Fibroblast of skin of abdomen (primary cell): ENCODE measurements at regions not wholly inside any gene's neighbourhood (a gene's known extent, or its start where the extent isn't known, plus 50 kb on each side); places are given as distances from the start of the nearest gene placed in this dataset.

ENCODE experiments used
- DNase-seq: peaks from one replicate; pipeline ENCODE4 v3.0.0-alpha.2; 2013

- no peak for DNase-seq
Observed at GRCh38 chr21:15327637-15328265, 263.0 kb upstream of the NRIP1 start.

- no peak for DNase-seq
Observed at GRCh38 chr21:15329191-15329590, 264.4 kb upstream of the NRIP1 start.

GRCh38 chr21:15330872-15331271 lies 266.1 kb upstream of the NRIP1 start:
- DNase-seq: no peak

GRCh38 chr21:15332572-15332971 lies 267.8 kb upstream of the NRIP1 start:
- DNase-seq: no peak

- DNase-seq: no peak
Observed at GRCh38 chr21:15333136-15333710, 268.4 kb upstream of the NRIP1 start.

GRCh38 chr21:15333951-15334350 lies 269.2 kb upstream of the NRIP1 start:
- DNase-seq: no peak

- DNase-seq: peak; percentile 69
Observed at GRCh38 chr21:15343066-15343465, 278.3 kb upstream of the NRIP1 start.

- no peak for DNase-seq
Observed at GRCh38 chr21:15352009-15352408, 287.2 kb upstream of the NRIP1 start.

- no peak for DNase-seq
Observed at GRCh38 chr21:15353546-15353945, 288.7 kb upstream of the NRIP1 start.

GRCh38 chr21:15354516-15354915 lies 289.7 kb upstream of the NRIP1 start:
- DNase-seq: no peak

- DNase-seq: no peak
Observed at GRCh38 chr21:15355066-15355465, 290.3 kb upstream of the NRIP1 start.

- no peak for DNase-seq
Observed at GRCh38 chr21:15359251-15359650, 294.5 kb upstream of the NRIP1 start.

- no peak for DNase-seq
Observed at GRCh38 chr21:15362458-15362857, 297.7 kb upstream of the NRIP1 start.

GRCh38 chr21:15363921-15364320 lies 299.1 kb upstream of the NRIP1 start:
- DNase-seq: no peak

- DNase-seq: no peak
Observed at GRCh38 chr21:15365751-15366392, 301.1 kb upstream of the NRIP1 start.

- no peak for DNase-seq
Observed at GRCh38 chr21:15366555-15366954, 301.8 kb upstream of the NRIP1 start.

GRCh38 chr21:15367061-15367626 lies 302.3 kb upstream of the NRIP1 start:
- no peak for DNase-seq

- no peak for DNase-seq
Observed at GRCh38 chr21:15370462-15370975, 305.7 kb upstream of the NRIP1 start.

GRCh38 chr21:15373941-15374340 lies 309.1 kb upstream of the NRIP1 start:
- no peak for DNase-seq

GRCh38 chr21:15379776-15380175 lies 315.0 kb upstream of the NRIP1 start:
- DNase-seq: no peak

GRCh38 chr21:15383588-15383987 lies 318.8 kb upstream of the NRIP1 start:
- no peak for DNase-seq

- DNase-seq: no peak
Observed at GRCh38 chr21:15390049-15390448, 325.2 kb upstream of the NRIP1 start.

- no peak for DNase-seq
Observed at GRCh38 chr21:15397258-15397657, 332.5 kb upstream of the NRIP1 start.

- no peak for DNase-seq
Observed at GRCh38 chr21:15400905-15401304, 328.9 kb upstream of the USP25 start.
